GM12873 (cell line): ENCODE measurements at regions not wholly inside any gene's neighbourhood (a gene's known extent, or its start where the extent isn't known, plus 50 kb on each side); places are given as distances from the start of the nearest gene placed in this dataset.

Experiments
- CTCF ChIP-seq: IDR thresholded peaks from 2 replicates; pipeline ENCODE4 v1.5.1; 2012; ENCODE audit warnings: low read depth, mild to moderate bottlenecking, moderate library complexity, low read length, control low read depth; ENCODE audit not compliant: insufficient read depth; ENCODE audit errors: missing control alignments

- TF ChIP-seq CTCF: no peak
Measured at GRCh38 chr2:156077041-156077742, 255.3 kb downstream of the NR4A2 start.

- TF ChIP-seq CTCF: no peak
Measured at GRCh38 chr2:156065912-156066311, 266.6 kb downstream of the NR4A2 start.

- TF ChIP-seq CTCF: no peak
Measured at GRCh38 chr2:156064540-156064939, 268.0 kb downstream of the NR4A2 start.

DNA sequence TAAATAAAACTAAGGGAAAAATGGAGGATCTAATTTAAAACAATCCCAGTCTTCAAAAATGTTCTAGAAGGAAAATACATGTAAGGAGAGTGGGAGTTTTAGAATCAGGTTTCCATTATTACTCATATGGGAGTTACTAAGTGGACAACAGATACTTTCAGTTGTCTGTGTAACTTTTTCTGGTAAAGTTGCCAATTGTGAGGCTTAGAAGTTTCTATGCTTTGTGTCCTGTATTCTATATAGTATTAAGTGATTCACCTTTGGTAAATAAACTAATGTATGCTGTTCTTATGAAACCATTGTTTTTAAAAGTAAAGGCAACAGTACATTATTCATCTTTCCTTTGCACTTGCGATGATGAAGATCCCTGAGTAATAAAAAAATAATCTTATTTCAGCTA, 274.9 kb downstream of the NR4A2 start:
- TF ChIP-seq CTCF: no peak

GRCh38 chr2:156054983-156055382, 277.5 kb downstream of the NR4A2 start:
- no peak for TF ChIP-seq CTCF

DNA sequence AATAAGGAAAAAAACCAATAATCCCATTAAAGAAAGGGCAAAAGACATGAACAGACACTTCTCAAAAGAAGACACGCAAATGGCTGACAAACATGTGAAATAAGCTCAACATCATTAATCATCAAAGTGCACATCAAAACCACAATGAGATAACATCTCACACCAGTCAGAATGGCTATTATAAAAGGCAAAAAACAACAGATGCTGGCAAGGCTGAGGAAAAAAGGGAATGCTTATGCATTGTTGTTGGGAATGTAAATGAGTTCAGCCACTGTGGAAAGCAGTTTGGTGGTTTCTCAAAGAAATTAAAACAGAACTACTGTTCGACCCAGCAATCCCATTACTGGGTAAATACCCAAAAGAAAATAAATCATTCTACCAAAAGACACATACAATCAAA, 285.6 kb downstream of the NR4A2 start:
- no peak for TF ChIP-seq CTCF

DNA sequence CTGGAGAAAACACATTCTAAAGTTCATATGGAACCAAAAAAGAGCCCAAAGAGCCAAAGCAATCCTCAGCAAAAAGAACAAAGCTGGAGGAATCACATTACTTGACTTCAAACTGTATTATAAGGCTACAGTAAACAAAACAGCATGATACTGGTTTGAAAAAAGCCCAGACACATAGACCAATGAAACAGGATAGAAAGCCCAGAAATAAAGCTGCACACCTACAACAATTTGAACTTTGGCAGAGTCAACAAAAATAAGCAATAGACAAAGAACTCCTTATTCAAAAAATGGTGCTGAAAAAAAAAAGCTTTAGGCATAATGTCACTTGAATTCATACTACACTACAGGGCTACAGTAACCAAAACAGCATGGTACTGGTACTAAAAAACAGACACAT, 289.6 kb downstream of the NR4A2 start:
- TF ChIP-seq CTCF: no peak
